ENCODE measurements at regions not wholly inside any gene's neighbourhood (a gene's known extent, or its start where the extent isn't known, plus 50 kb on each side); places are given as distances from the start of the nearest gene placed in this dataset.
"Not testable (repeated sequence)": the region's sequence is repeated elsewhere in the genome, so short reads cannot be mapped to it uniquely, and the experiment has no call there.

DNA sequence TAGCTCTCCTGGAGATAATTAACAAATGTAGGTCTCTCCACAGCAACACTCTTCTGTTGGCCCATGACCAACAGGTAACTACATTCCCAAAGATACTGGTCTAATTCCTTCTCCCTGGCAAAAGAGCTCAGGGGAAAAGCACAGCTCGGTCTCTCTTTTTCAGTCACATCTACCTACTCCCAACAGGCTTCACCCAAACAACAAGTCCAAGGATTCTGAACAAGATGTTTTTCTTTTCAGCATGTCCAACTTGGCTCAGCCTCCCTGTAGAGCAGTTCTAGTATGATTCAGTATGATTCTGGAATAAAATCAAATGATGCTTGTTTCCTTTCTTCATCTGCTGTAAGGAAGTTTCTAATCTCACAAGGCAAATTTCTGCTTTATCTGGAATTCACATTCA, 1704.8 kb upstream of the PIK3C3 start:
- Histone ChIP-seq H2AFZ (ENCODE audit: low read depth, low read length, severe bottlenecking) (no peak overlapping the region), H3K4me3 (ENCODE audit: insufficient read depth, low read length, poor library complexity, severe bottlenecking) (no peak overlapping the region), H3K9ac (ENCODE audit: low read length) (no peak overlapping the region), H3K36me3 (ENCODE audit: low read length) (no peaks in the 10 kb centered on the region), H3K79me2 (ENCODE audit: insufficient read depth, low read length) (no peaks in the 10 kb centered on the region), H3K27ac (ENCODE audit: low read depth, low read length) (no peak overlapping the region), H3K9me2 (replicated peaks; ENCODE audit: insufficient read depth, low read length) (no peaks in the 10 kb centered on the region), H3K4me2 (ENCODE audit: low read depth, low read length, poor library complexity, severe bottlenecking) (no peak overlapping the region), H3K9me3 (ENCODE audit: insufficient read depth, low read length) (0 out of 2 replicates have a peak, but pooled peaks cover 4% of the 10 kb centered on the region), H3K27me3 (ENCODE audit: low read length) (no peaks in the 10 kb centered on the region), H4K20me1 (ENCODE audit: low read depth, low read length) (no peaks in the 10 kb centered on the region), H3F3A (ENCODE audit: insufficient read depth) (no peaks in the 10 kb centered on the region)
- TF ChIP-seq, protein P1, sequence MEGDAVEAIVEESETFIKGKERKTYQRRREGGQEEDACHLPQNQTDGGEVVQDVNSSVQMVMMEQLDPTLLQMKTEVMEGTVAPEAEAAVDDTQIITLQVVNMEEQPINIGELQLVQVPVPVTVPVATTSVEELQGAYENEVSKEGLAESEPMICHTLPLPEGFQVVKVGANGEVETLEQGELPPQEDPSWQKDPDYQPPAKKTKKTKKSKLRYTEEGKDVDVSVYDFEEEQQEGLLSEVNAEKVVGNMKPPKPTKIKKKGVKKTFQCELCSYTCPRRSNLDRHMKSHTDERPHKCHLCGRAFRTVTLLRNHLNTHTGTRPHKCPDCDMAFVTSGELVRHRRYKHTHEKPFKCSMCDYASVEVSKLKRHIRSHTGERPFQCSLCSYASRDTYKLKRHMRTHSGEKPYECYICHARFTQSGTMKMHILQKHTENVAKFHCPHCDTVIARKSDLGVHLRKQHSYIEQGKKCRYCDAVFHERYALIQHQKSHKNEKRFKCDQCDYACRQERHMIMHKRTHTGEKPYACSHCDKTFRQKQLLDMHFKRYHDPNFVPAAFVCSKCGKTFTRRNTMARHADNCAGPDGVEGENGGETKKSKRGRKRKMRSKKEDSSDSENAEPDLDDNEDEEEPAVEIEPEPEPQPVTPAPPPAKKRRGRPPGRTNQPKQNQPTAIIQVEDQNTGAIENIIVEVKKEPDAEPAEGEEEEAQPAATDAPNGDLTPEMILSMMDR (IDR thresholded peaks at IDR 0.05; ENCODE audit: insufficient read depth, low read length, poor library complexity, severe bottlenecking): no peak
- no peak for TF ChIP-seq EZH2phosphoT487 (conservative IDR thresholded peaks at IDR 0.05; ENCODE audit: low read length)

DNA sequence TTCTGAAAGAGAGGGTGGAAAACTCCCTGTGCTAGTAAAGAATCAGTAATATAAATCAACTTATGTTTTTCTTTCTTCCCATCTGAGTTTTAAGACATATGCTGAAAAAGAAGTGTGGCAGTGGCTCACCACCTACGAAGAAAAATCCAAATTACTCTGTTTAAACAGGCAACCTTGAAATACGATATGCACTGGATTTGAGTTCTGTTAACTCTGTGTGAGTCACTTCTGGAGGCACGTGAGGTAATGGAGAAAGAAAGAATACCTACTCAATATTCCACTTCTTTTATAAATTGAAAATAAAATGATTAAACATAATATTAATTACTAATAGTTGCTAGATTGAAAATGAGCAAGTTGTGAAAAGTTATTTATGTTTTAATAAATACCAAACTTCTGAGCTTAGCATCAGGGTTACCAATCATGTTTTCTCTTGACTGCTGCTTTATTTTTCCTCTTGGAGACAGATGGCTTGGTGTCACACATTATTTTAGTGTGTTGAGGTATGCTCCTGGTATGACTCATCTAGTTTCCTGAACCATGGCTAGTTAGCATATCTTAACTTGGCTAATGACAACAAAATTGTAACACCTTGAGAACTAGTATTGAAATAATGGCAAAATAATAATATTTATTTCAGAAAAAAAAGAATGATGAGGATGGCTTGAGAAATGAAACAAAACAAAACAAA, 1705.5 kb upstream of the PIK3C3 start:
- Histone ChIP-seq H3K36me3 (ENCODE audit: low read length) (no peaks in the 10 kb centered on the region), H2AFZ (ENCODE audit: low read depth, low read length, severe bottlenecking) (no peak overlapping the region), H3K4me3 (ENCODE audit: insufficient read depth, low read length, poor library complexity, severe bottlenecking) (no peak overlapping the region), H3K27ac (ENCODE audit: low read depth, low read length) (no peak overlapping the region), H4K20me1 (ENCODE audit: low read depth, low read length) (no peaks in the 10 kb centered on the region), H3K4me2 (ENCODE audit: low read depth, low read length, poor library complexity, severe bottlenecking) (no peak overlapping the region), H3K9ac (ENCODE audit: low read length) (no peak overlapping the region), H3K79me2 (ENCODE audit: insufficient read depth, low read length) (no peaks in the 10 kb centered on the region), H3K9me2 (replicated peaks; ENCODE audit: insufficient read depth, low read length) (no peaks in the 10 kb centered on the region), H3F3A (ENCODE audit: insufficient read depth) (no peaks in the 10 kb centered on the region), H3K27me3 (ENCODE audit: low read length) (no peaks in the 10 kb centered on the region), H3K9me3 (ENCODE audit: insufficient read depth, low read length) (0 out of 2 replicates have a peak, but pooled peaks cover 4% of the 10 kb centered on the region)
- no peak for TF ChIP-seq EZH2phosphoT487 (conservative IDR thresholded peaks at IDR 0.05; ENCODE audit: low read length)
- TF ChIP-seq, protein P1 (IDR thresholded peaks at IDR 0.05; ENCODE audit: insufficient read depth, low read length, poor library complexity, severe bottlenecking): no peak

DNA sequence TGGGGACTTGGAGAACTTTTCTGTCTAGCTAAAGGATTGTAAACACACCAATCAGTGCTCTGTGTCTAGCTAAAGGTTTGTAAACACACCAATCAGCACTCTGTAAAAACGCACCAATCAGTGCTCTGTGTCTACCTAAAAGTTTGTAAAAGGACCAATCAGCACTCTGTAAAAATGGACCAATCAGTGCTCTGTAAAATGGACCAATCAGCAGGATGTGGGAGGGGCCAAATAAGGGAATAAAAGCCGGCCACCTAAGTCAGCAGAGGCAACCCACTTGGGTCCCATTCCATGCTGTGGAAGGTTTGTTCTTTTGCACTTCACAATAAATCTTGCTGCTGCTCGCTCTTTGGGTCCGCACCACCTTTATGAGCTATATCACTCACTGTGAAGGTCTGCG, 1709.4 kb upstream of the PIK3C3 start:
- not testable (repeated sequence) for H3K4me3 ChIP-seq (ENCODE audit: insufficient read depth, low read length, poor library complexity, severe bottlenecking); H3K9me2 ChIP-seq (replicated peaks; ENCODE audit: insufficient read depth, low read length); H3K27ac ChIP-seq (ENCODE audit: low read depth, low read length); H4K20me1 ChIP-seq (ENCODE audit: low read depth, low read length); H3F3A ChIP-seq (ENCODE audit: insufficient read depth); H3K79me2 ChIP-seq (ENCODE audit: insufficient read depth, low read length); H3K27me3 ChIP-seq (ENCODE audit: low read length); H3K9me3 ChIP-seq (ENCODE audit: insufficient read depth, low read length); H3K4me2 ChIP-seq (ENCODE audit: low read depth, low read length, poor library complexity, severe bottlenecking); H3K9ac ChIP-seq (ENCODE audit: low read length); H2AFZ ChIP-seq (ENCODE audit: low read depth, low read length, severe bottlenecking); H3K36me3 ChIP-seq (ENCODE audit: low read length)

DNA sequence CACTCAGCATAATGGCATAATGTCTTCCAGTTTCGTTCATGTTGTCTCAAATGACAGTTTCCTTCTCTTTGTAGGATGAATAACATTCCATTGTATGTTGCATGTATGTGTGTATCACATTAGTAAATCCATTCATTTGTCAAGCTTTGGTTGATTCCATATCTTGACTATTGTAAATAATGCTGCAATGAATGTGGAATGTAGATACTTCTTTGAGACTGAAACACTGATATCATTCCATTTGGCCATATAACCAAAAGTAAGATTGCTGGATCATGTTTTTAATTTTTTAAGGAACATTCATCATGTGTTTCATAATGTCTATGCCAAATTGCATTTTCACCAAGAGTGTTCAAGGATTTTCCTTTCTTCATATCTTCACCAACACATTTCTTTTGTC, 1711.4 kb upstream of the PIK3C3 start:
- 0 out of 2 replicates have a peak, but pooled peaks cover 4% of the 10 kb centered on the region for H3K9me3 ChIP-seq (ENCODE audit: insufficient read depth, low read length)
- no peak overlapping the region for H3K4me3 ChIP-seq (ENCODE audit: insufficient read depth, low read length, poor library complexity, severe bottlenecking)
- H3K9me2 ChIP-seq (replicated peaks; ENCODE audit: insufficient read depth, low read length): no peaks in the 10 kb centered on the region
- no peak overlapping the region for H2AFZ ChIP-seq (ENCODE audit: low read depth, low read length, severe bottlenecking)
- H3K4me2 ChIP-seq (ENCODE audit: low read depth, low read length, poor library complexity, severe bottlenecking): no peak overlapping the region
- H3K27me3 ChIP-seq (ENCODE audit: low read length): no peaks in the 10 kb centered on the region
- H3K27ac ChIP-seq (ENCODE audit: low read depth, low read length): no peak overlapping the region
- H4K20me1 ChIP-seq (ENCODE audit: low read depth, low read length): no peaks in the 10 kb centered on the region
- H3F3A ChIP-seq (ENCODE audit: insufficient read depth): no peaks in the 10 kb centered on the region
- no peaks in the 10 kb centered on the region for H3K79me2 ChIP-seq (ENCODE audit: insufficient read depth, low read length)
- H3K9ac ChIP-seq (ENCODE audit: low read length): no peak overlapping the region
- no peaks in the 10 kb centered on the region for H3K36me3 ChIP-seq (ENCODE audit: low read length)
- TF ChIP-seq, protein P1 (IDR thresholded peaks at IDR 0.05; ENCODE audit: insufficient read depth, low read length, poor library complexity, severe bottlenecking): no peak
- no peak for TF ChIP-seq EZH2phosphoT487 (conservative IDR thresholded peaks at IDR 0.05; ENCODE audit: low read length)

All from SU-DHL-6 (cell line).